HG03039 (cell line): ENCODE measurements at regions not wholly inside any gene's neighbourhood (a gene's known extent, or its start where the extent isn't known, plus 50 kb on each side); places are given as distances from the start of the nearest gene placed in this dataset.

Experiments used
- ATAC-seq: cut with Tn5 transposase; IDR thresholded peaks from one replicate; pipeline ENCODE4 v1.9.1; 2021; ENCODE audit warnings: mild to moderate bottlenecking, moderate library complexity; ENCODE audit not compliant: unreplicated experiment

DNA sequence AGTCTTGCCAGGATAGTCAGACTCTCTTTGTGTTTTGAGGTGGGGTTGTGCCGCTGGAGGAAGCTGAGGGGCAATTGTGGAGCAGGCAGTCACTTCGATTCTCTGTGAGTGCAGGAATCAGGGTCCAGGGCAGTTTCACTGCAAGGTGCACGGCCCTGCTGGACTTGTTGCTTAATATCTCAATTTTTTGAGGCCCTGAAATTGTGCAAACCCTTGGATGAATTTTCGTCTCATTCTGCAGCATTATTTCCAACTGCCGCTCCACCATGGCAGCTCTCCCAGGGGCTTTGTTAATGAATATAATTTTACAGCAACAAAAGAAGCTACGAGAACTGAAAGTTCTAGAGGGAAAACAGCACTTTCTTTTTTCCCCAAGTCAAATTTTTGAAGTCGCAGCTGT, 531.9 kb downstream of the QKI start:
- no peak for ATAC-seq

- ATAC-seq, result no peak
These were observed 531.3 kb downstream of the QKI start for GRCh38 chr6:163945808-163946207.

DNA sequence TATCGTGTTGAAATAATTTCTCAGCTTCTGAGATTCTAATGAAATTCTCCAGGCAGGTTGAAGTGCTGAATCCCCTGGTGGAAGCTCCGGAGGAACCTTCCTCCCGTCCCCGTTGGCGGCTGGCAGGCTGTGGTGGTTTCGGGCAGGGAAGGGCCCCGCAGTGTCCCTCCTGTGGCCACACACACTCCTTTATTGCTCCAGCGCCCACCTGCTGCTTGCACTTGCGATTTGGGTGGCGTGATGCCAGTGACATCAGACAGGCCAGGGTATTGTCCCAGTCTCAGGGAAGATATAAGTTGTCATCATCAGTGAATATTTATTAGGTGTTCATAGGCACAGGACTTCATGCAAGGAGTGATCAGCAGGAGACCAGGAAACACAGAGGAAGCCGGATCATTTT, 530.4 kb downstream of the QKI start:
- no peak for ATAC-seq

- ATAC-seq, result no peak
These were observed 529.3 kb downstream of the QKI start for GRCh38 chr6:163943607-163944385.

GRCh38 chr6:163942790-163943189, 528.3 kb downstream of the QKI start:
- no peak for ATAC-seq

- no peak for ATAC-seq
These were observed 527.1 kb downstream of the QKI start for GRCh38 chr6:163941624-163941976.

DNA sequence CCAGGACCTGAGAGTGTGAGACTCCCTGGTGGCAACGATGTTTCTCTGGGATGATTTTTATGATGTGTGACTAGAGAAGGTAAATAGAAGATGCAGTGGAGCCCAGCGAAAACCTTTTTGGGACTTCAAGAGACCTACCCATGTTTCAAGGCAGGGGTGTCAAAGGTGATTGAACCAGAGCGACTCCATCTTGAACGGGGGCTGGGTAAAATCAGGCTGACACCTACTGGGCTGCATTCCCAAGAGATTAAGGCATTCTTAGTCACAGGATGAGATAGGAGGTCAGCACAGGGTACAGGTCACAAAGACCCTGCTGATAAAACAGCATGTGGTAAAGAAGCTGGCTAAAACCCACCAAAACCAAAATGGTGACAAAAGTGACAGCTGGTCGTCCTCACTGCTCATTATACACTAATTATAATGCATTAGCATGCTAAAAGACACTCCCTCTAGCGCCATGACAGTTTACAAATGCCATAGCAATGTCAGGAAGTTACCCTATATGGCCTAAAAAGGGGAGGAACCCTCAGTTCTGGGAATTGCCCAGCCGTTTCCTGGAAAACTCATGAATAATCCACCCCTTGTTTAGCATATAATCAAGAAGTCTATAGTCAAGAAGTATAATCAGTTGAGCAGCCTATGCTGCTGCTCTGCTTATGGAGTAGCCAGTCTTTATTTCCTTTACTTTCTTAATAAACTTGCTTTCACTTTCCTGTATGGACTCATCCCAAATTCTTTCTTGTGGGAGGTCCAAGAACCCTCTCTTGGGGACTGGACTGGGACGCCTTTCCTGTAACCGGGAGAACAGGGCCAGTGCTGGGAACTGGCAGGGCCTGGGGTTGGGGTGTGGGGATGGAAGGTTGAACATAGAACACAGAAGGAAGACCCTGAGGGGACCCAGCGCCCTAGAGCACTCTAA, 526.4 kb downstream of the QKI start:
- ATAC-seq, result no peak

GRCh38 chr6:163937071-163937470, 522.6 kb downstream of the QKI start:
- ATAC-seq, result no peak

DNA sequence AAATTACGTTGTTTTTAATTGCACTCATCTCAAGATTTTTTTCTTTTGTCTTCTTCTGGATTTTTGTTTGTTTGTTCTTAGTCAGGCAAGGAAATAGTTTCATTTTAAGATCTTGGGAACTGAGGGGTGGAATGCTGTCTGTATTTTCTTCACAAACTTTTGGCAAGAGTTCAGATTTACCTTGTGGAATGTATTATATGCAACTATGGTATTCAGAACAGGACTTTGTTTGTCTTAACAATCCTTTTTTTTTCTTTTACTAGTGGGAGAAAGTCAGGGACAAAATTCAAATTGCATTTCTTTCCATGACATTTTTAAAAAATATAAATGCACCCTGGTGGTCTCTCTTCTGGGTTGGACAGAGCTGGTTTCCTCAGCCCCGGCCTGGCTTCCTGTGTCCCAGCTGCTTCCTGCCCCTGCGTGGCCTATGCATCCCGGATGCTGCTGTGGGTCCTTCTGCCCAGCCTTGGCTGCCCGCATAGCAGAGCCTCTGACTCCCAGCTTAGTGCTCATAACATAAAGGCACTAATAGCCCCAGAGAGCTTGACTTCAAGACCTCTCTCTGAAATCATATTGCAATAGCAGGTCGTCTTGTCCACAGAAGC, 520.7 kb downstream of the QKI start:
- no peak for ATAC-seq

DNA sequence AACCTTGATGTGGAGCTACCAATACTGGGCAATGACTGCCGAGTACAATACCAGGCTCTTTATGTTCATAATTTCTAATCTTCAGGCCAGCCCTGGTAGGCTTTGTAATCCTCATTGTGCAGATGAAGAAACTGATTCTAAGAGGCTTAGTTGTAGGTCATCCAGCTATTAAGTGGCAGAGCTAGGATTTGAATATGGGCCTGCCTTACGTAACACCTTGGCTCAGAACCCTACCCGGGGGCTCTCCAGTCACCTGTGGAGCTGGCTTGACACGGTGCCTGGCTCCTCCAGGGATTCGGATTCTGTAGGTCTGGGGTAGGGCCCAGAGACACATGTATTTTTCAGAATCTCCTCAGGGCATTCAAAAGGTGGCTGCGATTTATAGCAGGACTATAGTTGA, 515.5 kb downstream of the QKI start:
- no peak for ATAC-seq

- no peak for ATAC-seq
These were observed 515.0 kb downstream of the QKI start for GRCh38 chr6:163929538-163929937.

DNA sequence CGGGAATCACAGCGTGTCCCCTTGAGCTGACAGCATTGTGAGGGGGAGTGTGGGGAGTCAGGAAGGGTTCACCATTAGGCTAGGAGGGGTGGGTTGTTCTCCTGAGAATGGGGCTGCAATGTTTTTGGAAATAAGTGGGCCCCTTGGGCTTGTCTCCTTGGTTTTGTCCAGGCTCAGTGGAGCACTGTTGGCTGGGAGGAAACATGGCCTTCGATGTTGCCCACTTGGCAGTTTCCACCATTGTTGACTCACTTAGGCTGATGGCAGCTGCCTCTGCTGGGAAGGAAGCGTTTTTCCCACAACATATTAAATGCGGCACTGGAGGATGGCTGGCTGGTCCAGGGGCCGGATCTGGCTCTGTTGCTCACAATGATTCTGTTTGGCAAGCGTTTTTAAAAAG, 512.1 kb downstream of the QKI start:
- no peak for ATAC-seq

DNA sequence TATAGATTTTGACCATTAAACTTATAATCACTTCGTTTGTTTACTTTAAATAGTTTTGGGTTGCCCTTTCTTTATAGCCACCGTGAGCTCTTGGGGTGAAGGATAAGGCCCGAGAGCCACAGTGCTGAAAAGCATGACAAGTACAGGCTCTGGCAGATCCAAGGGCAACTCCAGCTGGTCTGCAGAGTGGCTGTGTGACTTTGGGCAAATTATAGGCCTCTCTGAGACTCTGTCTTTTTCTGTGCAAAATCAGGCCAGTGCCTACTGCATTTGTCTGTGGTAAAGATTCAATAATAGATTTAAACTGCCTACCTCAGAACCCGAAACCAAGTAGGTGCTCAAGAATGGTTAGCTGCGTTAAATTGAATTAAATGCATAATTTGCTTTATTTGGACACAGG, 511.3 kb downstream of the QKI start:
- no peak for ATAC-seq

DNA sequence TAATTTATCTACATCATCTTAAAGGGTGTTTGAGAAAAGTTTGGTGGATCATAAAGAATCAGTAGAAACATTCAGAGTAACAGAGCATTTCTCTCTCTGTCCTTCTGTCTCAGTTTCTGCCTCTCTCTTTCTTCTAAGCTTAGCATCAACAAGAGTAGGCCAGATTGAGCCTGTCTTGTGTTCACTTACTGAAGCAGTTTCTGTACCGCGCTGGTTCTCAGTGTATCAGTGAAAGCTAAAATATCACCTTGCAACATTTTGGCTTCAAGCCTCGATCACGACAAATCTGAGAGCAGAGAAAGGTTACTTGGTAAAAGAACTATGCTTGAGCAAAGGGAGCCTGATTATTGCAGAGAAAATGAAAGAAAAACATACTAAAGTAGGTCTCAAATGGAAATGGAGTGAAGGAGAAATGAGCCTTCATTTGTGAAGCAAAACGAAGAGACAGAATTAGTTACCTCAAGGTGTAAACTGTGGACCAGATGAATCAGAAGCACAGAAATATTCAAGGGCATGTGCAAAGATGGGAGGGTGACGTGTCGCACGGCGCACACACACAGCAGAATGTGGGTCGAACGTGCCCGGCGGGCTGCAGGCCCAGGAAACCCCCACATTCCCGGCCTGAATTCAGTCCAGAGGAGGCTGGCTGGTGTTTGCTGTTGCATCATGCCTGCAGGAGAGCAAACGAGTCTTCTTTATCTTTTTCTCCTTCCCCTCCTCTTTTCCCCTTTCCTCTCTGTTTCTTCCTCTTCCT, 509.3 kb downstream of the QKI start:
- no peak for ATAC-seq

GRCh38 chr6:163922562-163922961, 508.0 kb downstream of the QKI start:
- no peak for ATAC-seq

DNA sequence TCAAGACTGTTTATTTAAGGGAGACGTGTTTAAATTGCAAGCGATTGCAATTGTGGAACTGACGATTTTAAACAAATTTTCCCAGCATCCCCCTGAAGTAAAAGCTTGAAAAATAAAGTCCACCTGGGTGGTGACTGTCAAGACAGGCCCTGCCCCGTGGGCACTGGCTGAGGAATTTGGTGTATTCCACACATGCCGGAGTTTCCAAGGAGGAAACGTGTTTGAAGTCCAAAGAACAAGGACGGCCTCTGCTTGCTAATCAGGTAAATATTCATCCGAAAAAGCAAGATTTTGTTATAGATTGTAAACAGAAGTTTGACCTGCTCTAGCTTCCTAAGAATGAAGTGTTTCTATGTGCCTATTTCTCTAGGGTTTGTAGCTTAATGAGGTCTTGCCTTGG, 505.1 kb downstream of the QKI start:
- no peak for ATAC-seq

DNA sequence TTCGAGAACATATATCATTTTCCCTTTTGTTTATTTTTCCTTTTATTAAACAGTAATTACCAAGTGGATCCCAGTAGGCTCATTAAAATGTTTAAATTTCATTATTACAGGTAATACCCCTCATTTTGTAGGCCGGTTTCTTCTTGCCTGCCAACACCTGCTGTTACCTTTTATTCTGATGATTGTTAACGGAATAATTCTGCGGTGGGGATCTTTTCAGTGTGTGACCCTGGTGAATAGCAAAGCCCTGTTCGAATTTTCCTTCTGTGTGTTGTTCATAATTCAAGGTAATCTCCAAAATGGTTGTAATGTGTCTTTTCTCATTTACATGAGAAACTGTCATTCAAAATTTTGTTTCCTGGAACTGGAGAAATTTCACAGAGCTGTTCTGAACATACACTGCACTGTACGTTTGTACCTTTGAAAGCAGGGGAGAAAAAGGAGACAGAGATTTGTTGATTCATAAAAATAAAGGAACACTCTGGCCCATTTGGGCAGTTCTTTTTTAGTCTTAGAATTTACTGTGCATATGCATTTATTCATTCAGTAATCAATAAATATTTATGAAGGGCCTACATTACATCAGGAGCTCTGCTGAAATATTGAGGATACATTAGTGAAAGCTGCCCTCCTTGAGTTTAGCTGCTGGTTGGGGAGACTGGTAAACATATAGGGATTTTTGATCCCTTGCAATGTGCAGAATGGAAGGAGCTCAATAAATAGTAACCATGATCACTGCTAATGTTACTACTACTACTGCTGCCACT, 502.0 kb downstream of the QKI start:
- no peak for ATAC-seq

- ATAC-seq, result no peak
These were observed 500.6 kb downstream of the QKI start for GRCh38 chr6:163915131-163915530.

DNA sequence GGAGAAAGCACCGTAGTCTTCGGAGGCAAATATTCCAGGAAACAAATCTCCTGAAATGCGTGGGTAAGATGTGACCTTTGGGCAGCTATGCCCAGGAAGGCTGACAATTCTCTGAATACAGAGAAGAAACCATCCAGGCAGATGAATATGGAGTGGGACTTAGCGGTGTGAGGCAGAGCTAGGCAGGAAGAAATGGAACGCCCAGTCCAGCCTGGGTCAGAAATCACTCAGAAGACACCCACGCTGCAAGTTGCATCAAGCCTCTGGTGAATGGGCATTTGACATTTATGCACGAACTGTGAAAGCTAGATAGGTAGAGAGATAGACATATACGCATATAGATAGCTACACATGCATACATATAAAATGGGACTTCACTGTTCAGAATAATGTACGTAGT, 498.5 kb downstream of the QKI start:
- no peak for ATAC-seq

DNA sequence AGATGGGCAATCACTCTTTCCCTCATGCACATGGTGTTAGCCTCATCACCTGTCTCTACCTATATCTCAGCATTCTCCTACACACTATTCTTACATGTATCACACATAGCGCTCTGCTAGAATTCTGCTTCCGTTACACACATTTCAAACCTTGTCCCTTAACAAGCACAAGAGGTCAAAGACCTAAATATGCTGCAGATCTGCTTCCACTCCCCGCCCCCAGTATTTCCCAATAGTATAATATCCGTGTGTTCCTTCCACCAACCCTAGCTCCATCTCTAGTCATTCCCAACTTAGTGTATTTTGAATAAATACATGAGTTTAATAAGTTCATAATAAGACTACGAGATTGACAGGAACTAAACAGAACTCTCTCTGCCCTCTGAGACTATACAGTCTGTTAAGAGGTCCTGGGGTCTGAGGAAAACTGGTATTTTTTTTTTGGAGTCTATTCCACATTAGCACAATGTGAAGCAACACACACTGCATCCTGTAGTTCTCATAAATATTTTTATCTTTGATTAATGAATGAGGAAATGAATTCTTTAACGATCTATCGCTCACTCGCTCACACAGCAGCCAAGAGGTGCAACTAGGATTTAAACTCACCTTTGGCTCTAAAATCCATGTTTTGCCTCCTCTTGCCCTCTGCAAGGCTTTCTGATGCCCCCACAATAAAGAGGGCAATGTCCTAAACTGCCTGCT, 491.6 kb downstream of the QKI start:
- ATAC-seq, result no peak
